Ishikawa (cell line): ENCODE measurements at regions not wholly inside any gene's neighbourhood (a gene's known extent, or its start where the extent isn't known, plus 50 kb on each side); places are given as distances from the start of the nearest gene placed in this dataset.

Source experiments
- CEBPB ChIP-seq: IDR thresholded peaks from 2 replicates; pipeline ENCODE4 v1.6.1; 2012
- CREB1 ChIP-seq: IDR thresholded peaks from 2 replicates; pipeline ENCODE4 v1.6.1; 2012; ENCODE audit warnings: low read depth
- EGR1 ChIP-seq: IDR thresholded peaks from 2 replicates; pipeline ENCODE4 v1.6.1; 2012
- EP300 ChIP-seq: IDR thresholded peaks from 2 replicates; pipeline ENCODE4 v1.6.1; 2012; ENCODE audit warnings: borderline replicate concordance
- FOXM1 ChIP-seq: IDR thresholded peaks from 2 replicates; pipeline ENCODE4 v1.6.1; 2012; ENCODE audit warnings: low read depth, borderline replicate concordance
- MAX ChIP-seq: IDR thresholded peaks from 2 replicates; pipeline ENCODE4 v1.6.1; 2012
- NFIC ChIP-seq: IDR thresholded peaks from 2 replicates; pipeline ENCODE4 v1.6.1; 2012
- RAD21 ChIP-seq: IDR thresholded peaks from 2 replicates; pipeline ENCODE4 v1.6.1; 2012; ENCODE audit warnings: low read depth
- TAF1 ChIP-seq: IDR thresholded peaks from 2 replicates; pipeline ENCODE4 v1.6.1; 2012; ENCODE audit warnings: low read depth, mild to moderate bottlenecking
- TCF12 ChIP-seq: IDR thresholded peaks from 2 replicates; pipeline ENCODE4 v1.6.1; 2012; ENCODE audit warnings: low read depth
- TEAD4 ChIP-seq: IDR thresholded peaks from 2 replicates; pipeline ENCODE4 v1.6.1; 2012
- USF1 ChIP-seq: IDR thresholded peaks from 2 replicates; pipeline ENCODE4 v1.6.1; 2012
- YY1 ChIP-seq: IDR thresholded peaks from 2 replicates; pipeline ENCODE4 v1.6.1; 2012; ENCODE audit warnings: low read depth
- ZBTB7A ChIP-seq: IDR thresholded peaks from 2 replicates; pipeline ENCODE4 v1.6.1; 2012; ENCODE audit warnings: low read depth
- TF ChIP-seq, protein P1 (sequence below): IDR thresholded peaks from 2 replicates; pipeline ENCODE4 v1.6.1; 2012; ENCODE audit warnings: low read depth, mild to moderate bottlenecking

DNA sequence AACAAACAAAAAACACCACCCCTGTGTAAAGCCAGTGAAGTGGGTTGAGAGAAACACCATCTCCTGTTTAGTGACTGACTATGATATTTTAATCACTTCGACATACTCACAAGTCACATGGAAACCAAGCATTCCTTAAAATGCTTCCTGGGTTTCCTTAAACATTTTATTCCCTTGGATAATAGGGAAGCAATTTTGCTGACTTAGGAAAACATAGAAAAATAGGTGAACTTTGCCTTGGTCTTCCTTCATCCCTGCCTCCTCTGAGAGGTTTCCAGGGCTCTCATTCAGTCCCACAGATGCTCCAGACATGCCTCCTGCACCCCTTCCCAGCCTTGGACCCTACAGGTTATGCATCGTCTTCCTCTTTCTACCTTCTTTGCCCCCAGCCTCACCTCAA is 122.6 kb upstream of the SERPINE2 start:
- TF ChIP-seq CEBPB (no peak), TEAD4 (no peak), ZBTB7A (no peak), TAF1 (no peak), FOXM1 (no peak), USF1 (no peak), TCF12 (no peak)

DNA sequence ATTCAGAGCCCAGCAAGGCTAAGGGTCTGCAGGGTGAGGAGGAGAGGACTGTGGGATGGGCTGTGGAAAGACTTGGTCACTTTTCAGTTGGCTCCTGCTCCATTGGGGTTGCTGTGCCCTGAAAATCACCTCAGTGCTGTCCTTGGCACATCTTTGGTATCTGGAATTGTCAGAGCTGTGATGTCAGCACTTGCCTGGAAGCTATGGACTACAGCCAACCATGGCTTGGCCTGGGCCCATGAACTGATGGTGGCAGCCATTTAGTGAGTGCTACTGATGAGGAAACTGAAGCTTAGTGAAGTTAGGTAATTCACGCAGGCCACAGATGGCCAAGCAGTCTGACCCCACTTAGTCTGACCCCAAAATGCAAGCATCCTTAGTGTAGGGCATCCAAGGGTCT is 121.8 kb upstream of the SERPINE2 start:
- TF ChIP-seq FOXM1: no peak

DNA sequence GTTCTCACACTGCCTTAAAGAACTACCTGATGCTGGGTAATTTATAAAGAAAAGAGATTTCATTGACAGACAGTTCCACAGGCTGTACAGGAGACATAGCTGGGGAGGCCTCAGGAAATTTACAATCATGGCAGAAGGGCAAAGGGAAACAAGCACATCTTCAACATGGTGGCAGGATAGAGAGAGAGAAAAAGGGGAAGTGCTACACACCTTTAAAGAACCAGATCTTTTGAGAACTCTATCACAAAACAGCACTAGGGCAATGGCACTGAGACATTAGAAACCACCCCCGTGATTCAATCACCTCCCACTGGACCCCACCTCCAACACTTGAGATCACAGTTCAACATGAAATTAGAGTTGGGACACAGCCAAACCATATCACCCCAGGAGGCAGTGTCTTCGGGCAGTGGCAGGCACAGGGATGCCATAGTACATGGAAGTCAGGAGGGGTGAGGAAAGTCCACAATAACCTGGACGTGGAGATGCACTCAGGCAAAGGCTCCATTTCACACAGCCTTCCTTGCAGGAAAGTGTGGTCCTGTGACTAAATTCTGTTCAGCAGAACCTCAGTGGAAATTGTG is 120.4 kb upstream of the SERPINE2 start:
- TF ChIP-seq NFIC (no peak), ZBTB7A (no peak), EGR1 (no peak), CEBPB (no peak)

GRCh38 chr2:224158831-224159230 is 119.7 kb upstream of the SERPINE2 start:
- TF ChIP-seq EP300 (no peak), USF1 (no peak), MAX (no peak), ZBTB7A (no peak), TCF12 (no peak), YY1 (no peak), EGR1 (no peak), NFIC (no peak), CEBPB (no peak), TEAD4 (no peak), CREB1 (no peak), TAF1 (no peak), RAD21 (no peak), FOXM1 (no peak)
- TF ChIP-seq, protein P1, sequence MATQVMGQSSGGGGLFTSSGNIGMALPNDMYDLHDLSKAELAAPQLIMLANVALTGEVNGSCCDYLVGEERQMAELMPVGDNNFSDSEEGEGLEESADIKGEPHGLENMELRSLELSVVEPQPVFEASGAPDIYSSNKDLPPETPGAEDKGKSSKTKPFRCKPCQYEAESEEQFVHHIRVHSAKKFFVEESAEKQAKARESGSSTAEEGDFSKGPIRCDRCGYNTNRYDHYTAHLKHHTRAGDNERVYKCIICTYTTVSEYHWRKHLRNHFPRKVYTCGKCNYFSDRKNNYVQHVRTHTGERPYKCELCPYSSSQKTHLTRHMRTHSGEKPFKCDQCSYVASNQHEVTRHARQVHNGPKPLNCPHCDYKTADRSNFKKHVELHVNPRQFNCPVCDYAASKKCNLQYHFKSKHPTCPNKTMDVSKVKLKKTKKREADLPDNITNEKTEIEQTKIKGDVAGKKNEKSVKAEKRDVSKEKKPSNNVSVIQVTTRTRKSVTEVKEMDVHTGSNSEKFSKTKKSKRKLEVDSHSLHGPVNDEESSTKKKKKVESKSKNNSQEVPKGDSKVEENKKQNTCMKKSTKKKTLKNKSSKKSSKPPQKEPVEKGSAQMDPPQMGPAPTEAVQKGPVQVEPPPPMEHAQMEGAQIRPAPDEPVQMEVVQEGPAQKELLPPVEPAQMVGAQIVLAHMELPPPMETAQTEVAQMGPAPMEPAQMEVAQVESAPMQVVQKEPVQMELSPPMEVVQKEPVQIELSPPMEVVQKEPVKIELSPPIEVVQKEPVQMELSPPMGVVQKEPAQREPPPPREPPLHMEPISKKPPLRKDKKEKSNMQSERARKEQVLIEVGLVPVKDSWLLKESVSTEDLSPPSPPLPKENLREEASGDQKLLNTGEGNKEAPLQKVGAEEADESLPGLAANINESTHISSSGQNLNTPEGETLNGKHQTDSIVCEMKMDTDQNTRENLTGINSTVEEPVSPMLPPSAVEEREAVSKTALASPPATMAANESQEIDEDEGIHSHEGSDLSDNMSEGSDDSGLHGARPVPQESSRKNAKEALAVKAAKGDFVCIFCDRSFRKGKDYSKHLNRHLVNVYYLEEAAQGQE: no peak

DNA sequence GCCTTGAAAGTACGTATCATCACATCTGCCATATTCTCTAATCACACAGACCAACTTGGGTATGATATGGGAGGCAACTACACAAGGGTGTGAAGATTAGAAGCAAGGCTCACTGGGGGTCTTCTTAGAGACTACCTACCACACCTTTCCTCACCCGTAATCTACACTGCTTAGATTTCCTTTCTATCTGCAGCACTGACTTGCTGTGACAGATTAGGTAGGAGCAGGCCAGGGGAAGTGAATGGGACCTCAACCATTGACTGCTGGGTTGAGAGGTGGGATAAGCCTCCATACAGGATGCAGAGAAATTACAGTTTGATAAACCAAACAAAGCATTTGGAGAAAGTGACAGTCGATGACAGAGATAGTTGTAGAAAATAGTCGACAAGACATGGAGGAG is 119.0 kb upstream of the SERPINE2 start:
- TF ChIP-seq TAF1 (no peak), CEBPB (no peak), TEAD4 (no peak), EP300 (no peak), MAX (no peak), TCF12 (no peak), RAD21 (no peak), YY1 (no peak), EGR1 (no peak), ZBTB7A (no peak), NFIC (no peak), USF1 (no peak), FOXM1 (no peak), CREB1 (no peak)
- TF ChIP-seq, protein P1: no peak

- TF ChIP-seq TAF1 (no peak), MAX (no peak), TEAD4 (no peak), YY1 (no peak), NFIC (no peak), TCF12 (no peak), USF1 (no peak), FOXM1 (no peak), ZBTB7A (no peak)
Observed at GRCh38 chr2:224157655-224158054, 118.6 kb upstream of the SERPINE2 start.
